ENCODE measurements at regions not wholly inside any gene's neighbourhood (a gene's known extent, or its start where the extent isn't known, plus 50 kb on each side); places are given as distances from the start of the nearest gene placed in this dataset.

DNA sequence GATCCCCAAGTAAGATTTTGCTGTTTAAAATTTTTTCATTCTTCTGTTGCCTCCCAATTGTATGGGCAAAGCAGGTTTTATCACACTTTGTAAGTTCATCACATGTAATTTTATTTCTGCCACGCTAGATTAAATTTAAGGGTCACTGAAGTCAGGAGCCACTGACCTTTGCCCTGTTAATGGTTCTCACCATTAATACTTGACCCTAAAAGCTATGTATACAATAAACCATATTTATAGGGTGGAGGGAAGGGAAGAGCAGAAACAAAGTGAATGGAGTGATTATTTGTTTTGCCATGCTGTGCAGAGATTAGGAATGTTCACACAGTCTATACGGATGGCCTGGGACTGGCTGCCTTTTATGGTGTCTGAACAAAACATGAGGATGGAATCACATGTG, 186.7 kb downstream of the BMP2 start:
- Histone ChIP-seq H3K27ac (no peak overlapping the region), H3K27me3 (no peaks in the 10 kb centered on the region), H3K9me3 (peaks cover 0 to 18% of the 10 kb centered on the region in 2 donors), H3K36me3 (no peaks in the 10 kb centered on the region), H3K4me3 (no peak overlapping the region), H3K4me1 (peaks cover 0 to 7% of the 10 kb centered on the region in 2 donors)
- TF ChIP-seq CTCF (IDR thresholded peaks at IDR 0.05), result no peak
- DNase-seq (no peak), ATAC-seq (no peak)
- intact Hi-C loops (cut with DNase I), result no loop called here

GRCh38 chr20:6956056-6956455, 188.6 kb downstream of the BMP2 start:
- intact Hi-C loops (cut with DNase I), result no loop called here
- H3K9me3 ChIP-seq, result peaks cover 0 to 18% of the 10 kb centered on the region in 2 donors
- no peaks in the 10 kb centered on the region for H3K36me3 ChIP-seq
- H3K4me3 ChIP-seq, result no peak overlapping the region
- no peaks in the 10 kb centered on the region for H3K27me3 ChIP-seq
- peaks cover 0 to 7% of the 10 kb centered on the region in 2 donors for H3K4me1 ChIP-seq
- ATAC-seq, result peak; percentile 18
- TF ChIP-seq CTCF (IDR thresholded peaks at IDR 0.05), result no peak
- peak in 1 of 4 donors; percentile 3 for DNase-seq
- H3K27ac ChIP-seq, result peak overlapping the region in 1 of 2 donors; percentile 11

- H3K36me3 ChIP-seq, result no peaks in the 10 kb centered on the region
- TF ChIP-seq CTCF (IDR thresholded peaks at IDR 0.05), result no peak
- peak overlapping the region in 1 of 2 donors; percentile 11 for H3K27ac ChIP-seq
- no peak overlapping the region for H3K4me3 ChIP-seq
- DNase-seq (no peak), ATAC-seq (no peak)
- peaks cover 0 to 14% of the 10 kb centered on the region in 2 donors for H3K9me3 ChIP-seq
- intact Hi-C loops (cut with DNase I), result no loop called here
- H3K27me3 ChIP-seq, result no peaks in the 10 kb centered on the region
- peaks cover 0 to 7% of the 10 kb centered on the region in 2 donors for H3K4me1 ChIP-seq
Observed at GRCh38 chr20:6956574-6956973, 189.1 kb downstream of the BMP2 start.

DNA sequence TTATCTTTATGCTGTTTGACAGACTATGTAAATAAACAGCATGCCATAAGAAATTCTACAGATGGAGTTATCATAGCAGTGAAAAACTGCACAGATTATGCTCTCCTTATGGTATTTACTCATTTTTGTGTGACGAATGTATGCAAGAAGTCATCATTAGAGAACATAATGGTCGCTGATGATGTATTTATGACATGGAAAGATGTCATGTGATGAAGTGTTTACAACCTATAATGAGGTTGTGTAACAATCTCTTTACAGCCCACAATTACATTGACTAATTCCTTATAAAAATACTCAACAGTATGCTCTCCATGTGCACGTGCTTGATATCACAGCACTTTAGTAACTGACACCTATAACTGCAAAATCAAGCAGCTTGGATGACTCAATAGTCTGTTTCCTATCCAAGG, 192.4 kb downstream of the BMP2 start:
- Histone ChIP-seq H3K36me3 (no peaks in the 10 kb centered on the region), H3K9me3 (no peaks in the 10 kb centered on the region), H3K4me1 (peaks cover 0 to 7% of the 10 kb centered on the region in 2 donors), H3K27ac (no peak overlapping the region), H3K4me3 (no peak overlapping the region), H3K27me3 (no peaks in the 10 kb centered on the region)
- no peak for TF ChIP-seq CTCF (IDR thresholded peaks at IDR 0.05)
- DNase-seq, result peak in 2 of 4 donors; percentile 38 to 43
- intact Hi-C loops (cut with DNase I), result no loop called here
- ATAC-seq, result no peak

DNA sequence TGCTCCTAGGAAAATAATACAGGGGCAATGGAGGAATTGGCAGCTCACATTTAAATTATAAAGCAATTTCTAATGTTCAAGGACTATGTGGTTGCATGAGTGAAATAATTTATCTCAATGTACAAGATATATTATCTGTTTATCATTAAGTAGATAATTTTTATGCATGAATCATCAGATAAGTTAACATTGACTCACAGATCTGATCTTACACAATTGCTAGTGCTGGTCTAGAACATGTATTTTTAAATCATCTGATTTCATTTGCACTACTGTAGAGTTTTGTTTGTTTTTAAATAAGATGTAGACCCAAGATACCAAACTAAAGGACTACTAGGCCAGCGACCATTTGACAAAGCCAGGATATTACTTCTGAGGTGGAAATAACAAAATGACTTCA, 199.2 kb downstream of the BMP2 start:
- H3K36me3 ChIP-seq, result no peaks in the 10 kb centered on the region
- H3K27ac ChIP-seq, result no peak overlapping the region
- H3K9me3 ChIP-seq, result peaks cover 0 to 3% of the 10 kb centered on the region in 2 donors
- no peak overlapping the region for H3K4me3 ChIP-seq
- DNase-seq (no peak), ATAC-seq (no peak)
- H3K27me3 ChIP-seq, result no peaks in the 10 kb centered on the region
- no peaks in the 10 kb centered on the region for H3K4me1 ChIP-seq
- intact Hi-C loops (cut with DNase I), result no loop called here
- TF ChIP-seq CTCF (IDR thresholded peaks at IDR 0.05), result no peak
